GM21786 (cell line): ENCODE measurements at regions not wholly inside any gene's neighbourhood (a gene's known extent, or its start where the extent isn't known, plus 50 kb on each side); places are given as distances from the start of the nearest gene placed in this dataset.

Experiments used
- ATAC-seq: cut with Tn5 transposase; IDR thresholded peaks from one replicate; pipeline ENCODE4 v1.9.1; 2021; ENCODE audit not compliant: unreplicated experiment

DNA sequence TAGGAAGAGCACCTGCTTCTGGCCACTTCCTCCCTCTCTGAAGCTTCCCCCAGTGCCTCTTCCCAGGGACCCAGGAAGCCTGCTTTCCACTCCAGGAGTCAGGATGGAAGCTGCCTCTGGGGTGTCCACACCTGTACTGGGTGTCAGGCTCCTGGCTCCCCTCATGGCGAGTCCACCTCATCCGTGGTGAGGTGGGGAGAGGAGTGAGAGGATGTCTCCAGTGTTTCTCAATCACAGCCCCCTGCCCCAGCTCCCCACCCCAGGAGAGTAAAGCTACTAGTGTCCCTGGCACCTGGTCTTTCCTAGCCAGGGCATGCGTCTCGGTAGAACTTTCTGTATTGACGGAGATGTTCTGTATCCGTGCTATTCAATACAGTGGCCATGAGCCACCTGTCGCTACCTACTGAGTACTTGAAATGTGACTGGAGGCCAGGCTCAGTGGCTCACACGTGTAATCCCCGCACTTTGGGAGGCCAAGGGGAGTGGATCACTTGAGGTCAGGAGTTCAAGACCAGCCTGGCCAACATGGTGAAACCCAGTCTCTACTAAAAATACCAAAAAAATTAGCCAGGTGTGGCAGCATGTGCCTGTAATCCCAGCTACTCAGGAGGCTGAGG, 171.2 kb upstream of the HAAO start:
- ATAC-seq, result no peak

DNA sequence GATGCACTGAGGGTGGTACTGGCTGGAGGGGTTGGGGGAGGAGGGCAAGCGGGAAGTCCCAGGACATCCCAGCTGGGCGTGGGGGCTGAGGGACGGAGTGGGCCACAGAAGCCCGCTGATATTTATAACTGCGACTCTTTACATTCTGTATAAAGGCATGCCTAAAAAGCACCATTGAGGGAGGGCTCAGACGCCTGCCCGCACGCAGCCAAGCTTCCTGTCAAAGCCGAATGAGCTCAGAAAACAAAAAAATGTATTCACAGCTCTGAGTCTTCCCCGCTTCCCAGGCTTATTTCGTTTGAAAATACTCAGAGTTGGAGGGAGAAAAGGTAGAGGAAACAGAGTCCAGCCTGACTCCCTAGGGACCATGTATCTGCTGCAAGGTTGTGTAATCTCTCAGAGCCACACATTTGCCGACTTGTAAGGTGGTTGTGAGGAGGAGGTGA, 170.1 kb upstream of the HAAO start:
- no peak for ATAC-seq

DNA sequence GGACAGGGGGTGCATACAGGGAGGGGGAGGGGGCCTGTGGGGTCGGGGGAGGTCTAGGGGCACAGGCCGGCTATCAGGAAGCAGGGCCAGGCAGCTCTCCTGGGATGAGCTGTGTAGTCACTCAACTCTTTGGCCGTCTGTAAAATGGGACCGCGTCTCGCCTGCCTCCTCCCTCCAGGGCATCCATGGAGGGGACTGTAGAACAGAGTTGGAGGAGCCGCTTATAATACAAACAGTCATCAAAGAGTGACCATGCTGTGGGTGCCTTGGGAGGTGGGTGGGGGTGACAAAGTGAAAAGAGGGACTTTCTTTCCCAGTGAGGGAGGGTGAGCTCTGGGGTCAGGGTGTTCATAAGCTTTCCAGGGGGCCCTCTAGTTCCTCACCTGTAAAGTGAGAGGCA, 169.6 kb upstream of the HAAO start:
- ATAC-seq, result no peak

DNA sequence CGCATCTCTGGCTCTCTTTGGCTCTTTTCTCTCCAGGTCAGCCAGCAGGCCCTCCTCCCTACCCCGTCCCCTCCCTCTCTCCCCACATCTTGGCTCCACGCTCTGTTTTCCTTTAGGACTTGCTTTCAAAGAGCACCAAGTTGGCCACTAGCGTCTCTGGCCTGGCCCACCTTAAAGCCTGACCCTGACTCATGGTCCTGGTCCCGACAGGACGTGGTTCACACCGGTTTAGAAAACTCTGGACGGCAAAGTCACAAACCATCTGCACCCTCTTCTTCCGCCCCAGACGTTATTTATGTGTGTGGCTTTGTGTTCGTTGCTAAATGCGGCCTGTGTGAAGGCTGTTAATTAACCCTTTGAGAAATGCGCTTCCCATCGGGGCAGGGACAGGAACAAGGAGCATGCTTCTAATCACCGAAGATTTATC, 169.0 kb upstream of the HAAO start:
- ATAC-seq, result no peak

DNA sequence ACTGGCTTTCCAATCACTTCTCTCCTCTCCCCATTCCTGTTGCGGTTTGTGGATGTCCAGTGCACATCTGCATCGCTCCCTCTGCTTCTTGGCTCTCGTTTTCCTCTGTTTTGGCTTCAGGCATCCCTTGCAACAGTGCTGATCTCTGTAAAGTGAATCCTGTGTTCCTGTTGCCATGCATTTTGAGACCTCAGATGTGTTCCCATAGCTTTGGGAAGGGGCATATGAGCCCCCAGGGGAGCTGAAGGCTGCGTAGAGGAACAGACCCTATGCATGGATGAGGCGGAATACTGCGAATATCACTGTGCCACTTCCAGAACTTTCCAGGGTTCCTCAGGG, 168.4 kb upstream of the HAAO start:
- no peak for ATAC-seq

DNA sequence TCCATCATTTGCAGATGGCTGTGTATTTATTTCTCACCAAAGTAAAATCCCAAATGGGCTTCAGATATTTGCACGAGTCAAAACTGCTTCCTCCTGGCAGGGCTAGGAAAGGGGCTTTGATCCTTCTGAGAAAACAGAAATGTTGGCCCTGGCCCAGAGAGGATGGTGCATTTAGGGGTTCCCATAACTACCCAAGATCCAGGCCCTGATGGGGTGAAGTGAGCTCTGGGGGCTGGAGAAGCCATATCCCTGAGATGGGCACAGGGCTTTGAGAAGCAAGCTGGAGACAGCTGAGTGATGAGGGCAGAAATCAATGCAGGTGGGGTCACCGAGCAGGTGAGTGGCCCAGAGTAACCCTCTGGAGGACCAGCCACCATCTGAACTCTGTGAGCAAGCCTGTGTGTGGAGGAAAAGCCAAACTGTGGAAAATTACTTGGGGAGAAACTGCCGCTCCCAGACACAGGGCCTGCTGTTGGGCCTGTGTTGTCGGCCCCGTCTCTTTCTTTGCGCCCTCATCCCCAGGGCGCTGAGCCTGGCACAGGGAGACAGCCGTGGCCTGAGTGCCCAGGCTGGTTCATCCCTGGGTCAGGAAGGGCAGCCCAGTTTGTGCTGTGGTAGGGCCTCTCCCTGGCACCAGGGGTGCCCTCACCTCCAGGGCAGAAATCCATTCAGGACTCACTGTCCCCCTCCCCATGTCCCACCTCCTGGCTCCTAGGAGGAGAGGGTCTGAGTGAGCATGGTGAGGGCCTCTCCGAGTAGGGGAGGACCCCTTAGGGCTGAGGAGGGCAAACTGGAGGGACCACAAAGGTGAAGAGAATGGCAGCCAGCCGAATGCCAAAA, 167.8 kb upstream of the HAAO start:
- no peak for ATAC-seq

DNA sequence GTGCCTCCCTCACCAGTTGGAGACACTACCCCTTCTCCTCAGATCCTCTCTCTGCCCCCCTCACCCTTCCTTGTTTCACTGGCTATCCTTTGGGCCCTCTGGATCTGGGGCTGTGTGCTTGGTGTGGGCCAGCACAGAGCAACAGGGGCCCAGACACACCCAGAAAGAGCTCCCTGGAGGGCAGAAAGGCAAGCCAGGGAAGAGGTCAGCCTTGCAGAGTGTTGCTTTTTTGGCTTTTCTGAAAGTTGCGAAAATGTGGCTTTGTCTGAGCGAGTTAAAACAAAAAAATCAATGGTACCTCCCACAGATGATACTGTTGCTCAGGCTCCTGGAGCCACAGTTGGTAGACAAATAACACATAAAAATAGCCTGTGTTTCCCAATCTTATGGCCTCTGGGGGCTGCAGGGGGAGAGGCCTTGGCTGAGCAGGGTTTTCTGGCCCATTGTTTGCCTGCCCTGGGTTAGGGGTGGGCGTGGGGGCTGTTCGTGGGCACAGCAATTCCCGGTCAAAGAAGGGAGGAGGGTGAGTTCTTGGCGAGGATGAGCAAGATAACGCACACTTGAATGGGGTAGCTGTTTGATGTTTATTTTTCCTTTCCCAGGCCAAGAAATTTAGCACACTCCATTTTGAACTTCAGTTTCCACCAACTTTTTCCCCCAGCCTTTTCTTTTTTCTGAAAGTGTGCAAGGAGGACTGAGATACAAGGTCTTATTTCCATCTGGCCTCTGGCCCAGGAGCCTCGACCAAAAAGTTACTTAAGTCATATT, 167.0 kb upstream of the HAAO start:
- no peak for ATAC-seq

DNA sequence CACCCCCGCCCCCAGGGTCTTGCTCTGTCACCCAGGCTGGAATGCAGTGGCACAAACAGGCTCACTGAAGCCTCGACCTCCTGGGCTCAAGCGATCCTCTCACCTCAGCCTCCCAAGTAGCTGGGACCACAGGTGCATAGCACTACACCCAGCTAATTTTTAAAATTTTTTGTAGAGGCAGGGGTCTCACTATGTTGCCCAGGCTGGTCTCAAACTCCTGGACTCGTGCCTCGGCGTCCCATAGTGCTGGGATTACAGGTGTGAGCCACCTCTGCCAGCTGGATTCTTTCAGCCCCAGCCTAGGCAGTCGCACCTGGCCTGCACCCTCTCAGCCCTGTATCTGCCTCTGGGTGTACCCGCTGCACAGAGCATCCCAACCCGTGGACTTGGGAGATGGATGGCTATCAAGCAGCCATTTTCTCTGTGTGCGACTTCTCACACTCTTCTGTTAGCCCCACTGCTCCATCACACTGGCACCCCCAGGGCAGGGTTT, 166.4 kb upstream of the HAAO start:
- no peak for ATAC-seq

DNA sequence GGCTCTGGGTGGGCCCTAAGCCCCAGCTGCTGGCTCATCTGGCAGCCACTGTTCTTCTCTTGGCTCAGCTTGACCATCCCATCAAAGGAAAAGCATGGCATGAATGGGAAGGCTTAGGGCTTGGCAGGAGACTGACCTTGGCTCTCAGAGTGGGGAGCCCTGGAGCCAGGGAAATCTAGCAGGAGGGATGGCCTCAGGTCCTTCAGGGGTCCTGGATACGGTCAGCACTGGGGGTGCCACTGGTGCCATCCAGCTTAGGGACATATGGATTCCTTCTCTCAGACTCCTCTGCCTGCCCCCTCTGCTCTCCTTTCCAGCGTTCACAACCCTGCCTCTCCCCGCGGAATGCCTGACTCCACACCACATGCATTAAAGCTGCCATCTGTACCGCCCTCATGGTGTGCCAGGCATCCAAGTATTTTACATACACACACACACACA, 165.5 kb upstream of the HAAO start:
- no peak for ATAC-seq

DNA sequence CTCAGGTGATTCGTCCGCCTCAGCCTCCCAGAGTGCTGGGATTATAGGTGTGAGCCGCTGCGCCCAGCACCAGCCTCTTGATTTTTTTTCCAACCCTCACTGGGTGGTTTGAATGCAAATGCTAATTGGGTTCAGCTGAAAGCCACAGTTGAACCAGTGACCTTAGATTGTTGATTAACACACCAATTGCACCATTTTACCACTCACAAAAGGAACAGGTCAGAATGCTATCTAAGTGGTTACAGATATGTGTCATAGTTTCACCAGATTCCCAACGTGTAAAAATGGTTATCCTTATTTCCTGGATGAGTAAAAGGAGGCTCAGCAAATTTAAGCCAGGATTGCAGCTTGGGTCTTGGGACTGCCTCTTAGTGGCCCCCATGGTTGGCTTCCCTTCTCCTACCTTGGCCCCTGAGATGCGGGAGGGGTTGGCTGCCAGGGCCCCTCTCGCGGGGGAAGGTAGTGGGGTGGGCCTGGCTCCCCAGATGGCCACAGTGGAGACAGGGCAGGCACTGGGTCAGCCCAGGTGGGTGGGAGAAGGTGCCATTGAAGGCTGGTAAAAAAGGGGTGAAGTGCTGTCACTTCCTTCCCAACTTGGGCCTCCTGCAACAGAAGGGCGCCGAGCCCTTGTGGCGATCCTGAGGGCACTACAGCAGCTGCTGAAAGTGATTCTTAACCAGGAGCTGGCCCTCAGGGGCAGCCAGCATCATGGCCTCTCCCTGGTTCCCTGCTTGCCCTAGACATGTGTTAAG, 164.9 kb upstream of the HAAO start:
- no peak for ATAC-seq

DNA sequence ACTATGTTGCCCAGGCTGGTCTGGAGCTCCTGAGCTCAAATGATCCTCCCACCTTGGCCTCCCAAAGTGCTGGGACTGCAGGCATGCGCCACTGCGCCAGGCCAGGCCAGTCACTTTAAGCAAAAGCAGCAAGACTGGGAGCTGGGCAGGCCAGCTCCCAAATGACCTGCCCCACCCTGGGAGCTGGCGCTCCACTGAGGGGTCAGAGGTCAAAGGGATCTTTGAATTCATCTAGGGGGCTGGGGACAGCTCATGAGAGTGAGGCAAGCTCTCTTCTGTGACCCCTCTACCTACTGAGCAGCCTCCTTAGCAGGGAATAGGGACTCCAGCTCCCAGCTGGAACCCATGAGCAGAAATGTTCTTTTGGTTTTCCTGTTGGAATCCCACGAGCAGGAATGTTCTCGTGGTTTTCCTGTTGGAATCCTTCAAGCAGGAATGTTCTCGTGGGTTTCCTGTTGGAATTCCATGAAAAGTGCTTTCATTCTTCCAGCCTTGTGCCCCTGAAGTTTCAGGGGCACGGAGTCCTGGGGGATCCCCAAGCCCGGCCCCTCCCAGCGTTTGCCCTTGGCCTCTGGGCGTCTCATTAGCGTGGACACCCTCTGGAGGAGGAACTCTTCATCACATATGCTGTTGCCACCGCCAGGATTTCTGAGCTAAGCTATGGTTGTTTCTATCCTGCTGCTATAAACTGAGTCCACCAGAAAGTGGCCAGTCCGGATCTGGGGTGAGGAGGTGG, 162.0 kb upstream of the HAAO start:
- no peak for ATAC-seq

DNA sequence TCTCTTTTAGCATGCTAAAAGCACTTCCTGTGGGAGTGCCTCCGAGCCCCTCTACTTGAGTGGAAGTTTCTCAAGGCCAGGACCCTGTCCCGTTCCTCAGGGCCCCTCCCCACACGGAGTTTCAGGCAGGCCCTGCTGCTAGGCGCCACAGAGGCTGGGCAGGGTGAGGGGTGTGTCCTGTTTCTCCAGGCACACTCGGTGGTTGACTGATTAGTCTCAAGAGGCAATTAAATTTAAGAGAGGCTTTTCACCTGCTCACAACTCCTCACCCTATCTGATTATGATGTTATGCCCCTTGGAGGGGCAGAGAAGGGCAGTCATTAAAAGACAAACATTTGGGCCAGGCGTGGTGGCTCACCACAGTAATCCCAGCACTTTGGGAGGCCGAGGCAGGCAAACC, 160.8 kb upstream of the HAAO start:
- no peak for ATAC-seq

DNA sequence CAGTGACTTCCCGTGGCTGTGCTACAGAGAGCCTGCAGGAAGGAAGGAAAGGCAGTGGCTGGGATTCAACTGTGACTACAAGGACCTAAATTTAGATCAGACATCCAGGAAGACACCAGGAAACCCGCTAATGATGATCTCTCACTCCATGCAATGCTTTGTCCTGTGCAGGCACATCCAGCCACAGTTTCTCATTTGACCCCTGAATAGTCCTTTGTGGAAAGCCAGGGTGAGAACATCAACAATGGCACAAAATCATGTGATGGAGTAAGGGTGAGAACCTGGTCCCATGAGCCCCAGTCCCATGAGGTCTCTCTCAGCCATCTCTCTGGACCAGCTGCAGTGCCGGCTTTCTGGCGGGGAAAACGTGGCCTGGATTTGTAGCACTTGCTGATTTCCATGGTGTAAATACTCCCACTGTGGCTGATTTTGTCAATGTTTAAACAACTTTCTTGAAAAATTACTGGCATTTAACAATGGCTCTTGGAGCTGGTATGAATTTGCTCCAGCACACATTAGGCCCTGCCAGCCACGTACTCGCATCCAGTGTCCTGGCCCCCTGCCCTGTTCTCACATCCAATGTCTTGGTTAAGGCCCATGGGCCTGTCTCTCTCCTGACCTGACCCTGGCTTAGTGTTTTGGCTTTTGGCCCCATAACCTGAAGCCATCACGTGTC, 159.0 kb upstream of the HAAO start:
- ATAC-seq, result no peak

DNA sequence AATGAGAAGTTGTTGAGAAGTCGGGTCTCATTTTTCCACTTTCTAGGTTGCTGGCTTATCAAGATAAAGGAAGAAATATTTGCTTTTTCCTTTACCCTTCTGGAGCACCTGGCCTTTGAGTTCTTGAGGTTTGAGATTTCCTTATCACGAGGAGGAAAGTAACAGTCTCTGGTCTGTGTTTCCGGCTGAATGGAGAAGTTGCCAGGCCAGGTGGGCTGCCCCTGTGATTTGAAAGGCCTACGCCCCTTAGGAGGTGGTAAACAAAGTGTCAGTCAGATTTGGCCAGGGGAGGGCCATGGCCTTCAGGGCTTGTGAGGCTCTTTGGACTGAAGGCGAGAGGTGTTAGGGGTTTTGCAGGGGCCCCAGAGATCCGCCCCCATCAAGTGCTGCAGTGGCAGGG, 156.7 kb upstream of the HAAO start:
- no peak for ATAC-seq

DNA sequence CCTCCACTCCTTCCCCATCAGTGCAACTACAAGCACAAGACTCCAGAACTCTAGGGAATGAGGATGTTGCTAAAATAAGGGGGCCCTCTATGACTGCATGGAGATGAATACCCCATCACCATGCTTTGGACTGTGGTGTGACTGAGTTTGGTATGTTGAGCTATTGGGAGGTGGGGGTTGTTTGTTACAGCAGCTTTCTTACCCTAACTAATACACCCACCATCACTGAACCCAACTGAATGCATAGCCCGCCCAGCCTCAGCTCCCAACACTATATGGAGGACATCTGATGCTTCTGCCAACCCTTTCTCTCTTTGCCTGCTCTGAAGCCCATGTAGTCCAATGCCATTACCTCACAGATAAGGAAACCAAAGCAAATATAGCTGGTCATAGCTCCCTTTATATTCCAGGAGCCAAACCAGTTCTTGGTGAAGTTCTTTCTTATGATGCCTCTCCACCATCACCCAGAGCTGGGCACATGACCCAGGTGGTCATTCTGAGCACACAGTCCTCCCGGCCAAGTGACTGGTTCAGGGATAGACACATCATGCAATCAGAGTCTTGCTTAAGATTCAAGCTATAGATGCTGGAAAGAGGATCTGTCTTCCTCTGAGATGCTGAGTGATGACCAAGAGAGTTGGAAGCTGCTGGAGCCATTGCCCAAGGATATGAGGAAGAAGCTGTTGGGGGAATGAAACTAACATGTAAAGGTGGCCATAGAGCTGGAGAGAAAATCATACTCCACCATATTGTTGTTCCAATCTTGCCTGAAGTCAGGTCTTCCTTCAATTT, 155.6 kb upstream of the HAAO start:
- ATAC-seq, result no peak

DNA sequence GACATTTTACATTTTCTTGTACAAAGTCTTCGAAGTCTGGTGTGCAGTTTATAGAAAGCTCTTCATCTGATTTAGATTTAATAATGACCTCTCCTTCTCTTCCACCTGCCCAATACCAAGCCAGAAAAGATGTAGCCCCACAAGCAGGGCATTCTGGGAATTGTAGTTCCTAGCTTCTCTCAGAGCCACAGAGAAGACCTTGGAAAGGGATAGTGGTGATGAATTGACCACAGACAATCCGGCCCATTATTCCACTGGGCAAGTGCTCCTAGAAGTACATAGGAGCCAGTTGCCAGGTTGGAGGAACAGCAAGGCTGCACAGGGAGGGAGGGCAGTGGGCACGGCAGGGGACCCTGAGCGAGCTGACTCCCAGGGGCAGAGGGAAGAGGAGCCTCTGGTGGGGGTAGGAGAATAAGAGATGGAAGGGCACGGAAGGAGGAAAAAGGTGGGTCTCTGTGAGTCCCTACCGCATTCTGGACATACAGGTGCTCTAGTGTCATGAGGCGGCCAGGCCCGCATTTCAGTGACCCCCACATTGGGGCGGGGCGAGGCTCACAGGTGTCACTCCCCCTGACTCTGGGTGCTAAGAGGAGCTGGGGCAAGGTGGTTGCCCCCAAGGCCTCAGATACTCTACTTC, 152.5 kb upstream of the HAAO start:
- no peak for ATAC-seq

DNA sequence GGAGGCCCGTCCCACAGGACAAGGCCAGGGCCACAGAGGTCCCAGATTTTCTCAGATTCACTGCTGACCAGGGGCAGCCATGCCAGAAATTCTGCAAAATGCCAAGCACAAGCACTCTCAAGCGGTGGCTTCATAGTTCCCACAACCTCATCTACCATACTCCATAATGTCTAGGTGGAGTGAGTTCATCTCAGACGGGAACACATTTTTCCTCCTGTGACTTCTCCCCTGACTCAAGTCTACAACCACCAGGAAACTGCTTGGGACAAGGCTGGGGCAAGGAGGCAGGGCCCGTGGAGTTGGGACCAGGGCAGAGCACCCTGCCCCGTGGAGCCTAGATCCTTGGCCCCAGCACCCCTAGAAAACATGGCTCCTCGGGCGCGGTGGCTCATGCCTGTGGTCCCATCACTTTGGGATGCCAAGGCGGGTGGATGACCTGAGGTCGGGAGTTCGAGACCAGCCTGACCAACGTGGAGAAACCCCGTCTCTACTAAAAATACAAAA, 150.7 kb upstream of the HAAO start:
- ATAC-seq, result no peak

DNA sequence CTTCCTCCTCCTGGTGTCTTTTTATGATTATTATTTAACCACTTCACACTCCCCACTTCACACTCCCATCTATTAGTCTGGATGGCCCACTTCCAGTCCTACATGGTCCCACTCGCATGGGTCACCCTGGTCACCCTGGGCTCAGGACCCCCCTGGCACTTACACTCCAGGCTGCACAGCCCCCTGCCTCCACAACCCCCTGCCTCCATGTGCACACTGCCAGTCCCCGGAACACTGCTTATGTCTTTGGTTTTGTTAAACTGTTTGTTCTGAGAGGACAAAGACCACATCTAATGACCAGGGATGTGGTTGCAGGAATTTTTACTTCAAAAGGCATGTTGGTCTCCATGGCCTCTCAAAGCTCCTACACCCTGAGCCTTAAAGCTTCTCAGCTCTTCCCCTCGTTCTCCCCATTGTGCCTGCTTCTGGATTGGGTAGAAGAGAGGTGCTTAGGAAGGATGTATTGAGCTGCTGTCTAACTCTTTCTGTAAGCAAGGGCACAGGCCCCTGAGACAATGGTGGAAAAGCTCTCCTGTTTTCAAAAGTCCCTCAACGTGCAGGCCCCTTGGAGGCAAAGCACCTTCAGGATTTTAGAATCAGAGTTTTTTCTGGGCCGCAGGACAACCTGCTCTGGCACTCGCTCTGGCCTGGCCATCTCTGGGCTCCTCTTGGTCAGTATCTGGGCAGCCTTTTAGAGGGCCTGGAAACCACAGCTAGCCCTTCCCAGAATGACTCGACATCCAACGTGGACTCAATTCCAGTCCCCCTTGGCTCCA, 150.0 kb upstream of the HAAO start:
- ATAC-seq, result no peak
